GM19239 (cell line): ENCODE measurements at regions not wholly inside any gene's neighbourhood (a gene's known extent, or its start where the extent isn't known, plus 50 kb on each side); places are given as distances from the start of the nearest gene placed in this dataset.
"Not testable (repeated sequence)": the region's sequence is repeated elsewhere in the genome, so short reads cannot be mapped to it uniquely, and the experiment has no call there.

Experiments used
- DNase-seq: peaks from one replicate; pipeline ENCODE4 v3.0.0; 2011; ENCODE audit warnings: low spot score; ENCODE audit not compliant: insufficient read length
- FAIRE-seq: peaks from 2 replicates; lab custom pipeline; 2011; peaks lifted over from hg19 to GRCh38; lab: Jason Lieb, UNC

- DNase-seq: no peak
- no peak for FAIRE-seq
Measured at GRCh38 chr7:19390795-19391194, 245.6 kb upstream of the FERD3L start.

GRCh38 chr7:19381321-19381720, 236.1 kb upstream of the FERD3L start:
- FAIRE-seq (no peak), DNase-seq (no peak)

GRCh38 chr7:19378345-19378714, 233.1 kb upstream of the FERD3L start:
- FAIRE-seq: no peak
- DNase-seq: no peak

- no peak for DNase-seq
- FAIRE-seq: no peak
Measured at GRCh38 chr7:19377611-19378344, 232.6 kb upstream of the FERD3L start.

- no peak for DNase-seq
- FAIRE-seq: no peak
Measured at GRCh38 chr7:19376538-19376937, 231.3 kb upstream of the FERD3L start.

GRCh38 chr7:19375976-19376375, 230.8 kb upstream of the FERD3L start:
- DNase-seq: no peak
- no peak for FAIRE-seq

- FAIRE-seq (no peak), DNase-seq (no peak)
Measured at GRCh38 chr7:19373334-19373733, 228.1 kb upstream of the FERD3L start.

- no peak for FAIRE-seq
- DNase-seq: no peak
Measured at GRCh38 chr7:19369806-19370205, 224.6 kb upstream of the FERD3L start.

GRCh38 chr7:19369182-19369581, 224.0 kb upstream of the FERD3L start:
- no peak for FAIRE-seq
- no peak for DNase-seq

- FAIRE-seq (no peak), DNase-seq (no peak)
Measured at GRCh38 chr7:19368491-19368925, 223.3 kb upstream of the FERD3L start.

- no peak for FAIRE-seq
- no peak for DNase-seq
Measured at GRCh38 chr7:19364950-19365349, 219.7 kb upstream of the FERD3L start.

- no peak for FAIRE-seq
- DNase-seq: no peak
Measured at GRCh38 chr7:19362099-19362498, 216.9 kb upstream of the FERD3L start.

- FAIRE-seq (no peak), DNase-seq (no peak)
Measured at GRCh38 chr7:19353180-19353579, 208.0 kb upstream of the FERD3L start.

GRCh38 chr7:19352305-19352695, 207.1 kb upstream of the FERD3L start:
- FAIRE-seq (no peak), DNase-seq (no peak)

GRCh38 chr7:19351341-19352304, 206.4 kb upstream of the FERD3L start:
- FAIRE-seq: no peak
- no peak for DNase-seq

GRCh38 chr7:19339512-19339911, 194.3 kb upstream of the FERD3L start:
- DNase-seq: no peak
- no peak for FAIRE-seq

GRCh38 chr7:19338512-19338911, 193.3 kb upstream of the FERD3L start:
- FAIRE-seq: not testable (repeated sequence)

GRCh38 chr7:19336836-19337383, 191.7 kb upstream of the FERD3L start:
- FAIRE-seq: no peak

More at GRCh38 chr7:19338512-19338911, 193.3 kb upstream of the FERD3L start:
- not testable (repeated sequence) for DNase-seq

GRCh38 chr7:19333706-19334105, 188.5 kb upstream of the FERD3L start:
- no peak for FAIRE-seq
- DNase-seq: no peak

More at GRCh38 chr7:19336836-19337383, 191.7 kb upstream of the FERD3L start:
- no peak for DNase-seq

GRCh38 chr7:19327018-19327417, 181.8 kb upstream of the FERD3L start:
- DNase-seq (no peak), FAIRE-seq (no peak)

- DNase-seq (no peak), FAIRE-seq (no peak)
Measured at GRCh38 chr7:19322002-19322401, 176.8 kb upstream of the FERD3L start.
